HG03460 (cell line): ENCODE measurements at regions not wholly inside any gene's neighbourhood (a gene's known extent, or its start where the extent isn't known, plus 50 kb on each side); places are given as distances from the start of the nearest gene placed in this dataset.

Source experiments
- ATAC-seq: cut with Tn5 transposase; IDR thresholded peaks from one replicate; pipeline ENCODE4 v1.9.1; 2021; ENCODE audit not compliant: unreplicated experiment

DNA sequence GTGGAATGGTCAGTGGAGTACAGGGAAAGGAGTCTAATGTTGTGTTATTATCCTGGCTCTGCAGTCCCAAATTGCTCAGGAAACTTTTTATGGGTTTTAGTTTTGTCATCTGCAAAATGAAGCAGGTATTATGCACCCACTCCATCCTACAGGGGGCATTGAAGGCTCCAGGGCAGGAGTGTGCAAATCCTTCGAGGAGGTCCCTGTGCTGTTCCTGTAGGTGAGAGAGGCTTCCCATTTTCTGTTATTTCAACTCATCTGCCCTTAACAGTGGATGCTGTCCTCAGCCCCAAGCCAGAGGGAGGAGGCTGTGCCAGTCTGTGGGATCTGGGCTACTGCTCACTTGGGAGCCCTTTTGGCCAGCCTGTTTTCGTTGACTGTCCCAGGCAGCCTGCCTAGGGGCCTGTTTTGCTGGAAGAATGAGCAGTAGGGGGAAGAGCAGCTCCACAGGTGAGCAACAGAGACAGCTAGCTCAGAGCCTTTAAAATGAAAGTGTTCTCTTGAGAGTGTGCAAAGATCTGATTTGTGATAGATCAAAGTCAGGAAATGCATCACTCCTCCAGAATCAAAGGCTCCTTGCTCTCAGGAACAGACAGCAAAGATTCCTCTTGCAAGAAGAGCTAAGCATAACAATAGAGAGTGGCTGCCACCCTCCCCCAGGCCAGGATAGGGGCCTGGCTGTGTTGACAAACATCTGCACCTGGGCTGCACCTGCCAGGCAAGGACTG, 317.6 kb upstream of the PROX1 start:
- no peak for ATAC-seq

DNA sequence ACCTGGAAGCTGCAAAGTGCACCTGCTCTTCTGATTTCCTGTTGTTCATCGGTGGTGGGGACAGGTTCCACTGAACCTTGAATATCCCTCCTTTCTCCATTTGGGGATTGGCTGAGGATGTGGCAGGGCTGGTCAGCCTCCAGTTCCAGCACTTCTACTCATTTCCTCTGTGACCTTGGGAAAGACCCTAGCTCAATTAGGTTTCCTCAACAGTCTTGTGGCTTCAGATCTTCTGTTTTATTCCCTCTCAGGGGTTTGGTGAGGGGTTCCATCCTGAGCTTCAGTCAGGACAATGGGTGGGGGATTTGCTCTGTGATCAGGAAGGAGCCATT, 317.1 kb upstream of the PROX1 start:
- ATAC-seq, result no peak

DNA sequence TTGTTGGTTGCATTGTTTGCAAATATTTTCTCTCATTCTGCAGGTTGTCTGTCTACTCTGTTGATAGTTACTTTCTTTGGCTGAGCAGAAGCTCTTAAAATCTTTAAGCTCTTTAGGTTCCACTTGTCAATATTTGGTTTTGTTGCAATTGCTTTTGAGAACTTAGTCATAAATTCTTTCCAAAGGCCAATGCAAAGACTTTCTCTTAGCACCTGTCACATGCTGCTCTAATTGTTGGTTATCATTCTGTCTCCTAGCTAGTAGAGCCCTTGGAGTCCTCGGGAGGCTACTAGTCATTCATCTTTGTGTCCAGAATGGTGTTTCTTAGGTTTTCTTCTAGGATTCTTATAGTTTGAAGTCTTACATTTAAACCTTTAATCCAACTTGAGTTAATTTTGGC, 312.7 kb upstream of the PROX1 start:
- no peak for ATAC-seq

DNA sequence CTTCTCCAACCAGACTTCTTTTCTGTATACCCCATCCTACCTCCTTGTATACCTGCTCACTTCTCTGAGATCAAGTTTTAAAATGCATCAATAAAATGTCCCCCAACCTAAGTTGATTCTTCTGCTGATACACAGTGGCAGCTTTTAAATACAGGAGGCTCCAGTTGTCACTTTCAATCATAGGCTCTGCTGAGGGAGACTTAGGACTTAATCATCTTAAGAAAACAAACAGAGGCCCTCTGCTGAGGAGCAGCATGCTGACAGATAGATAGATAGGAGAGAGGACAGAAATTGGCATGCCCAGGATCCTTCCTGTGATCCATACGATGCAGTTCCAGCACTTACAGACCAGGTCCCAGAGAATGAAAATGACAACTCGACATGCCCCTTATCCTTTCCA, 311.0 kb upstream of the PROX1 start:
- no peak for ATAC-seq

DNA sequence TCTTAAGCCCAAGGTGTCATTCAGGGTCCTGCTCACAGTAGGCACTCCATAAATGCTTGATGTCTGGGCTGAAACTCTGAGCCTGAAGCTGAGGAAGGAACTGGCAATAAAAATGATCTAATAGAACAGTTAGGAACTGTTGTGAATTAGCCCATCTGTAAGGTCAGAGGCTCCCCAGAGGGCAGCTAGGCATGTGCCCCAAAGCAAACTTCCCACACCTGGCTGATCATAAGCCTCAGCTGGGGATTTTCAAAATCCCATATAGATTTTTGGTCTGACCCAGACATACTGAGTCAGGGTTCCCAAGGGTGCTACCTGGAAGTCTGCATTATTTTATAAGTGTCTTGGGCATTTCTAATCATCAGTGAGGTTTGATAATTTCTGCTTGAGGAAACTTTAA, 309.4 kb upstream of the PROX1 start:
- ATAC-seq, result no peak

DNA sequence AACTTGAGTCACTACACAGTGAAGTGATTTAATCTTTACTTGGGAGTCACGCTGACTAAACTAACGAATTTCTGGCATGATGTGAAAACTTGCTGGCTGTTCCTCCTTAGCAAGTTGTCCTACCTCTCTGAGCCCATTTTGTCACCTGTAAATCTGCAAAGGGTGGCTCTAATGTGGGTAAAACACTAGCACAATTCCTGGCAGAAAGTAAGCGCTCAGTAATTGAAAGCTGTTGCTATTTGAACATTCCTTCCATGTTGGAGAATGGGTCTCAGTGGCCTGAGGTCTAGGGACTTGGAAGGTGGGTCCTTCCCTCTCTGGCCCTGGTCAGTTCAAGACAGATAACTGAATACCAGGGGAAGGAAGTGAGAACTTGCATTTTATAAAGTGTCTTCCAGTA, 309.0 kb upstream of the PROX1 start:
- ATAC-seq, result no peak

DNA sequence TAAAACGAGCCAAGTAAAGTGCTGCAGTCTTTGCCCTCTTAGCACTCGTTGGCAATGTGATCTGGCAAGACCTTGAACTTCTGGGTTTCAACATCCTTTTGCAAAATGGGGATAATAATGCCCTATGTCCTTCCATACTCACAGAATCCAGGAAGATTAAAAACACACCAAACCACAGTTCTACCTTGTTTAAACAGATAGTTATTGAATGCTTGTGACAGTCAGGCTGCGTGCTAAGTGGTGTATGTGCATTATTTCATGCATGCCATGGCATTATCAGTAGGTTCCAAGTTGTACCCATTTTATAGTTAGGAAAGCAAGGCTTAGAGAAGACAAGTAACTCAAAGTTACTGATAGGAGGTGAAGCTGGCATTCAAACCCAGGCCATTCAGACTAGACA, 308.6 kb upstream of the PROX1 start:
- ATAC-seq, result no peak

DNA sequence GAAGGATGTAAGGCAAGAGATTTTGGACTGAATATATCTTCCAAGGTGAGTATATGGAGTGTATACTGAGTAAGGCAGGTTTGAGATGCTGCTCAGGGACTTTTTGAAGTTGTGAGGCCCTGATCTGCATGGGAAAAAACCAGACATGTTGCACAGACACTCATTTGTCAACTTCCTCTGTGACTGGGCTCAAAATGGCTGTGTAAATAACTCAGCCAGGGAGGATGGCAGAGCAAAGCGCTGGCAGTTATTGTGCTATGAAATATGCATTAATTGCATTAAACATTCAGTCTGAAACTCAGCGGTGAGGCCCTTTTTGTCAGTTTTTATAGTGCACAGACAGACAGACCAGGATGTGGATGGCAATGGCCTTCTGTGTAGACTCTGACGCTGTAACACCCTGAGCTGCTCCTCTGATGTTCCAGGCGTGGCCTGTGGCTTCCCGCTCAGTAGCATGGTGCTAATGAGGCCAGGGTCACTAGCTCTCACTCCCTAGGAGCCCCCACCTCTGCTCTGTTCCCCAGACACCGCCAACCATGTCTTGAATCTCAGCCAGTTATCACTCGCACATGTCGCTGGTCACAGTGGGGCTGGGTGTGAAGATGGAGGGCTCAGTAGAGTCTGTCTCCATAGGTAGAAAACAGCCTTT, 307.0 kb upstream of the PROX1 start:
- ATAC-seq, result no peak

DNA sequence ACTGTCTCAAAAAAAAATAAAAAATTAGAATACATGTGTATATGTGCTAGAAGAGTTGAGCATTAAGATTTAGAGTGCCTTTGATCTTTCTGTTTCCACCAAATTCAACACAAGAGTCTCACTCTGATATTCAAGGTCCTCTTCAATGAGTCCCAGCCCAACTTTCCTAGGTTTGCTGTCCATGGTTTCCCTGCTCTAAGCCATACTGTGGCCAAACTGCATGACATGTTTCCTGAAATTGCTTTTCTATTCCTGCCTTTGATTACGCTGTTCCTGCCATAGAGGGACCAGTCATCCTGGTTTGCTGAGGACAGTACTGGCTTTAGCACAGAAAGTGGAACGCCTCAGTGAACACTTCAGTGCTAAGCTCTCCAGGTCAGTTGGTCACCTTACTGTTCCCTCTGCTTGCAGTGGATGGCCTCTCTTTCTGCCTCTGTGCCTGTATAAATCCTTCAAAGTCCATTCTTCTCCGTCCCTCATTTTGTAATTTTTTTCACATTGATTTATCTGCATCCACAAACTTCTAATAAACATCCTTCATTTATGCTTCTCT, 305.9 kb upstream of the PROX1 start:
- ATAC-seq, result no peak

DNA sequence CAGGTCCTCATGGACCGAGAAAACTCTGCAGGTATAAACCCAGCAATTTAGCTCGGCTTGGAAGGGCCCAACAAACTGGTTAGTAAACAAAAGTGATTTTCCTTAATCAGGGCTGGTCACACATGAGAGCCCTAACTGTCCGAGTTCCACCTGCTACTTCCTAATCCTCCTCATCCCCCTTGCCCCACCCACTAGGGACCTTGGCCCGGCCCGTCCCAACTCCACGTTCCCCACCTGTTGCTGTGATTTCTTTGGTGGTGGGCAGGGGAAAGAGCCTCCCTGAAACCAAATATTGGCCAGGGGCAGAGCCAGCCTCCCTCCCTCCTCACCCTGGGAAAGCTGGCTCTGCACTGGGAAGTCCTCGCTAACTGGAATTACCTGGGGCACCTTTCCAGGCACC, 304.2 kb upstream of the PROX1 start:
- no peak for ATAC-seq

DNA sequence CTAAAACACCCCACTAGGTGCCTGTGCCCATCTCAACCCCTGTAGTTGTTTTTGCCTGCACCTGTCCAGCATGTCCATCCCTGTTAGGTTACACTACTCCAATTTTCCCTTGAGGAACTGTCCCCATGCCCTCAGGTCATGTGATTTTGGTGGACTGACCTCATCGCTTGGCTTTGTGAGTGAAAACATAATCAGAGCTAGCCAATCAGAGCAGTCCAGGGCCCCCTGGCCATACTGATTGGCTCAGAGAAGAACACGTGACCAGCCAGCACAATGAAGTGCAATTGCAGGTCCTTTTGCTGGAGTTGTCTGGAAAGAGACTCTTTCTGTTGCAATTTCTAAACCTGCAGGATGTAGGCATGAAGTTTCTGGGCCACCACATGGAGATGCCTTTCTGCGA, 303.3 kb upstream of the PROX1 start:
- ATAC-seq, result no peak

DNA sequence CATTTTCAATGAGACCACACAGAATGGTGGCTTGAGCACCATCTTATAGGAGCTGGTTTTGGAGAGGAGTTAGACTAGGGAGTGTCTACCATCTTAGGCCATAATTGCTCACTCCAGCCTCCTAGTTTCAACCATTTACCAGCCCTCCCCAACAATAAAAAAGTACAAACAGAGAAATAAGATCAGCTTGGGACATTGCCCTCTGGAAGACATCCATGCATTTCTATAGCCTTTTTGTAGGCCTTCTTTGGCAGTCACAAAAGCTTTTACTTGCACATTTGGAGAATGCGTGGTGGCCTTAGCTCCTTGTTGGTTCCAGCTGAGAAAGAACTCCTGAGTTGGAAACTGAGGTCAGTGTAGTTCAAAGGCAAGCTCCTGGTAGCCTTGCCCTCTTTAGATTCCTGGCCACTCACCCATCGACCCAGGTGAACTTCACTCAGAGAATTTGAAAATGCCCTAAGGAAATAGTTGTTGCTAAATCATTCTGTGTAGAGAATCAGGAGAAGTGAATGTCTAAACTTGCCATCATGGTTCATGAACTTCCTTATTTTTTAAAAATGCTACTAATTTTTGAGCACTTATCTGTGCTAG, 301.7 kb upstream of the PROX1 start:
- ATAC-seq, result no peak

DNA sequence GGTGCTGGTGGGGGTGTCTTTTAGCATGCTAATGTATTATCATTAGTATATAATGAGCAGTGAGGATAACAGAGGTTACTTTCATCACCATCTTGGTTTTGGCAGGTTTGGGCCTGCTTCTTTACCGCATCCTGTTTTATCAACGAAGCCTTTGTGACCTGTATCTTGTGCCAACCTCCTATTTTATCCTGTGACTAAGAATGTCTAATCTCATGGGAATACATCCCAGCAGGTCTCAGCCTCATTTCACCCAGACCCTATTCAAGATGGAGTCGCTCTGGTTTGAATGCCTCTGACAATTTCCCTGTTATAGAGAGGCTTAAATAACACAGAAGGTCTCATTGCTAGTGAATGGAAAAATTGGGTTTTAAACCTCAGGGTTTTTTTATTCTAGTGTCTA, 300.8 kb upstream of the PROX1 start:
- ATAC-seq, result no peak

DNA sequence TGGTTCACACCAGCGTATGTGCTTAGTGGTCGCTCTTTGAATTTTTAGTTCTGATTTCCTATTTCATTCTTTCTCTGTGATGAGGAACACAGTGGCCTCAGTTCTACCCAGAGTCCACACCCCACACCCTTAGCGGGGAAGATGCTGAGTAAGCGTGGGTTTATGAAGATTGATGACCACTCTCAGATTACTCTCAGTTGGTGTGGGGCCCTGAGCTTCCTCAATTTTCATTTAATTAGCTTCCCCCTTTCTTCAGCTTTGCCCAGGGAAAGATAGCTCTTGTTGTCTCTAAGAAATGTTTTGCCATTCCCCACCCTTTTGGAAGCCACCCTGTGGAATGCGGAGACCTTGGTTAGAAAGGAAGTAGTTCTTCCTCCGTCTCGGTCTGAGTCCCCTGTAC, 299.9 kb upstream of the PROX1 start:
- no peak for ATAC-seq

DNA sequence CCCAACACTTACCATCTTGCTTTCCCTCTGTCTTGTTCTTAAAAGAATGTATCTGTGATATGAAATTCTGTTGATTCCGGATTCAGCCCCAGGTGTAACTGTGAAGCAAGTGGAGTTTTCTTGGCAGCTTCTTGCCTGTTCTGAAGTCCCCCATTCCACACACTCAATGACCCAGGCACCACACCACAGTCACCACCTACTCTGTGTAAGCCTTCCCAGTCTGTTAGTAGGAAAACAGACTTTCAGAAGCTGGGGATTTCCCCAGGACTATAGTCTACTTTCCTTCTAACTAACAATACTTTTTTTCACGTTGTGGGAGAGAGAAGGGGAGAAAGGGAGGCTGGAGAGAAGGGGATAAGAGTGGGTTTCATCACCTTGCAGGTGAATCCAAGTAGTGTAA, 299.1 kb upstream of the PROX1 start:
- ATAC-seq, result no peak

DNA sequence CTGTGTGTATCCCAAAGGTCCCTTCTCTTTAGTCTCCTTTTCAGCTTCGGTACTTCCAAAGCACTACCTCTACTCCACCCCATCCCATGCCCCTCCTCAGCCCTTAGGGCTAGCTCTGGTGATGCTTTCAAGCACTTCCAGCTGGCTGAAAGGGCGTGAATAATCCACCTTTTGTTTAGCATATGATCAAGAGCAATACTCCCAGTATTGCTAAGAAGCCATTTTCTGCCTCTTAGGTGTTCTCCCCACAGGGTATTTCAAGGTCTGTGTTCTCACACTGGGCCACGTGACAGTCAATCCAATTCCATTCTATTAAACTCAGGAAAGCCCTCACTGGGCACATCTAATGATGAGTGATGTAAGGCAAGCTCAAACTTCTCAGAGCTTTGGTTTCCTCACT, 298.5 kb upstream of the PROX1 start:
- ATAC-seq, result no peak

DNA sequence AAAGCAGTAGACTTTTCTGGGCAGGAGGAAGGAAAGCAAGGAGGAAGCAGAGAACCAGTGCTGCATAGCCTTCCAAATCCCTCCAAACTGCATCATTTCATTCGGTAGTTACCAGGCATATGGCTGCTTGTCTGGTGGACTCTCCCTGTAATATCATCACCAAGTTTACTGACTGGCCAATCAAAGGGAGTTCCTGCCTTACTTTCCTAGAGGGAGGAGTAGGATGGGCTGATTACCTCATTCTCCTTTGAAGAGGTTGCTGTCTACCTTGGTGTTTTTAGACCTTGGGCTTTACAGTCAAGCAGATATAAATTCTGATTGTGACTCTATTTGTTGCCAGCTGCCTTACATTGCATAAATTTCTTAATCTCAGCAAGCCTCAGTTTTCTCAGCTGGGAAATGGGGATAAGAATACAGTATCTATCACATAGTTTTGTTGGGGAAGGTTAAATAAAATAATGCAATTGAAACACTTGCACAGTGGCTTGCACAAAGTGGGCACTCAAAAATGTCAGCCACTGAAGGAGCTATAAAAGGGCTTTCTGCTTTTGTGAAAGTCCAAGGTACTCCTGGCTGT, 297.3 kb upstream of the PROX1 start:
- no peak for ATAC-seq

DNA sequence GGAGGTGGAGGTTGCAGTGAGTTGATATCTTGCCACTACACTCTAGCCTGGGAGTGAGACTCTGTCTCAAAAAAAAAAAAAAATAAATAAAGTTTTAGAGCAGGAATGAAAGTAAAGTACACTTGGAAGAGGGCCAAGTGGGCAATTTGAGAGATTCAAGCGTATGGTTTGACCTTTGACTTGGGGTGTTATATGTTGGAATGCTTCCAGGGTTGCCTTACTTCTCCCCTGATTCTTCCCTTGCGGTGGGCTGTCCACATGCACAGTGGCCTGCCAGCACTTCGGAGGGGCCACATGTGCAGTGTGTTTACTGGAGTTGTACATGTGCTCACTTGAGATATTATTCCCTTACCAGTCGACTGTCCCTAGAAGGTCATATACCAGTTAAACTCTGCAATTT, 295.5 kb upstream of the PROX1 start:
- no peak for ATAC-seq

DNA sequence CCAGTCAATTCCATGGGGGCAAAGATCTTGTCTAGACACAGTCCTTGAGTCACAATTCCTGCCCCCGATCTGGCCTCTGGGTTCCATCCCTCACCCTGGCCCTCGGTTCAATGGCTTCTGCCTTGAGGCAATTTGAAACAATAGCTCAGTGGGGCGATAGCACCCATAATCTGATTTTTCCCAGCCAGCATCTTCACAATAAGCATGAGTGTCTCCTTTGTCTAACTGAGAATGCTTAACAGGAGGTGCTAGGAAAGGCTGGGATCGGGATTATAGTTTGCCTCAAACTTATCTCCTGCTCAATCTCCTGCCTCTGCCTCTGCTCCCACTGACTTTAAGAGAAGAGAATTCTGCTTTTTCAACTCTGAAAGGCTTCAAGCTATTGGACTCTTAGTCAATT, 293.9 kb upstream of the PROX1 start:
- no peak for ATAC-seq

DNA sequence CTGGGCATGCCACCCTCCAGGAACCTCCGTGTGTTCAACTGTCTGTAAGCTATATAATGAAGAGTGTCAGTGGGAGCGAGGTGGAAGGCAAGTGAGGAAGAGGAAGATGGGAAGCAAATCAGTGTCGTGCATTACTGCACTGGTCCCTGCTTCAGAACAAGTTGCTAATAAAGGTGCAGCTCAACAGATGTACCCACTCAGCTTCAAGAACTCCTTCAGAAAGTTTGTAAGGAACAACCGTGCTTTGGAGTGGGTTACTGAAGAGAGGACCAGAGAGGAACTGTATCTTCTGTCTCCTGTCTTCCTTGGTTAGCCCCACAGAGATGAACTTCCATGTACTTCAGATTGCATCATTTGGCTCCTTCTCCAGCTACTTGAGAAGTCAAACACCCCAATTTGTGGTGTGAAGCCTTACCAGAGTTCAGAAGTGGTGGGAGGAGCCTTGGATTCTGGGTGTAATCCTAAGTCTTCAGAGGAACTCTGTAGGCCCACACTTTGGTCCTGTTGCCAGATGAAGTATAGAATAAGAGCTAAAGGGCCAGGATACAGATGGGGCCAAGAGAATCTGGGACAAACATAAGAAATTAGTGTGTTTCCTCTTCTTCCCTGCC, 290.5 kb upstream of the PROX1 start:
- no peak for ATAC-seq

DNA sequence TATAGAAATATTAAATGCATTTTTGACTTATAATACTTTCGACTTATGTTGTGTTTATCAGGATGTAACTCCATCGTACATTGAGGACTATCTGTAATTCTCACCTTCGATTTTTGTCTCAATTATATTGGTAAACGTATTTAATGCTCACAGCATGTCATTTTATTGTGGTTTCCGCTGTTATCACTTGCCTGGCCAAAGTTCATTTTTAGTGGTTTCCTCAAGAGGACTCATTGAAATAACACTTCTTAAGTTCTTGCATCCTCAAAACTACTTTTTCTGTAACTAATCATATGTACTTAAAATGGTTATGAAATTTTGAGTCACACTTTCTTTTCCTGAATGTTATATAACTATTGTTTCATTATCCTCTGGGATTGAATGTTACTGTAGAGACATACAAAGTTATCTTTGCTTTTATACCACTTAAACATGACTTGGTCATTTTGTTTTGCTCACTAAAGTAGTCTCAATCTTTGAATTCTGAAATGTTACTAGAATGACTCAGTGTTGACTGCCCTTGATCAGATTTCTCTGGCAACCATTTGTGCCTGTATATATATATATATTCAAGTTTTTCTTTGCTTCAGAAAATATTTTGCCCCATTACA, 289.6 kb upstream of the PROX1 start:
- no peak for ATAC-seq
